Hematopoietic multipotent progenitor cell treated with erythropoietin and hydrocortisone succinate and interleukin-3 and kit ligand, for 6 days (in vitro differentiated cells): ENCODE measurements at regions not wholly inside any gene's neighbourhood (a gene's known extent, or its start where the extent isn't known, plus 50 kb on each side); places are given as distances from the start of the nearest gene placed in this dataset.

Experiments used
- DNase-seq: peaks from one replicate; pipeline ENCODE4 v3.0.0-alpha.2; 2015

GRCh38 chr5:2135354-2135753 lies 252.6 kb upstream of the IRX4 start:
- no peak for DNase-seq

GRCh38 chr5:2134543-2135292 lies 252.0 kb upstream of the IRX4 start:
- no peak for DNase-seq

GRCh38 chr5:2133936-2134335 lies 251.2 kb upstream of the IRX4 start:
- DNase-seq: no peak

GRCh38 chr5:2133080-2133479 lies 250.4 kb upstream of the IRX4 start:
- no peak for DNase-seq

GRCh38 chr5:2132497-2132847 lies 249.7 kb upstream of the IRX4 start:
- DNase-seq: no peak

- DNase-seq: no peak
Observed at GRCh38 chr5:2131826-2132496, 249.2 kb upstream of the IRX4 start.

- DNase-seq: no peak
Observed at GRCh38 chr5:2131196-2131595, 248.5 kb upstream of the IRX4 start.

GRCh38 chr5:2130361-2130760 lies 247.6 kb upstream of the IRX4 start:
- DNase-seq: no peak

GRCh38 chr5:2129568-2130272 lies 247.0 kb upstream of the IRX4 start:
- DNase-seq: no peak

GRCh38 chr5:2128686-2129355 lies 246.1 kb upstream of the IRX4 start:
- no peak for DNase-seq

GRCh38 chr5:2126512-2126911 lies 243.8 kb upstream of the IRX4 start:
- DNase-seq: no peak

- DNase-seq: no peak
Observed at GRCh38 chr5:2125901-2126265, 243.2 kb upstream of the IRX4 start.

- DNase-seq: no peak
Observed at GRCh38 chr5:2125171-2125900, 242.6 kb upstream of the IRX4 start.

GRCh38 chr5:2124434-2125170 lies 241.9 kb upstream of the IRX4 start:
- no peak for DNase-seq

- DNase-seq: no peak
Observed at GRCh38 chr5:2123874-2124273, 241.1 kb upstream of the IRX4 start.

GRCh38 chr5:2120361-2120760 lies 237.6 kb upstream of the IRX4 start:
- DNase-seq: no peak

- no peak for DNase-seq
Observed at GRCh38 chr5:2119573-2119972, 236.8 kb upstream of the IRX4 start.

- DNase-seq: no peak
Observed at GRCh38 chr5:2113348-2114131, 230.8 kb upstream of the IRX4 start.

- no peak for DNase-seq
Observed at GRCh38 chr5:2112173-2113025, 229.7 kb upstream of the IRX4 start.

- no peak for DNase-seq
Observed at GRCh38 chr5:2111569-2112105, 228.9 kb upstream of the IRX4 start.
